ENCODE measurements at regions not wholly inside any gene's neighbourhood (a gene's known extent, or its start where the extent isn't known, plus 50 kb on each side); places are given as distances from the start of the nearest gene placed in this dataset.

GRCh38 chr13:47774671-47774994 is 226.4 kb downstream of the SUCLA2 start:
- no peak for DNase-seq
- peaks cover 10% of the 10 kb centered on the region for H3K4me1 Mint-ChIP-seq
- no peak for TF ChIP-seq CTCF (IDR thresholded peaks at IDR 0.05)
- peaks cover 26% of the 10 kb centered on the region for H3K9me3 Mint-ChIP-seq
- H3K27ac Mint-ChIP-seq, result no peak overlapping the region
- H3K4me3 Mint-ChIP-seq, result no peak overlapping the region
- H3K36me3 Mint-ChIP-seq (ENCODE audit: low read depth), result peaks cover 5% of the 10 kb centered on the region
- H3K27me3 Mint-ChIP-seq (ENCODE audit: low read depth, poor library complexity), result peaks cover 4% of the 10 kb centered on the region

GRCh38 chr13:47764817-47765216 is 236.3 kb downstream of the SUCLA2 start:
- no peaks in the 10 kb centered on the region for H3K36me3 Mint-ChIP-seq (ENCODE audit: low read depth)
- no peak overlapping the region for H3K27ac Mint-ChIP-seq
- TF ChIP-seq CTCF (IDR thresholded peaks at IDR 0.05), result no peak
- H3K4me3 Mint-ChIP-seq, result no peak overlapping the region
- H3K27me3 Mint-ChIP-seq (ENCODE audit: low read depth, poor library complexity), result no peaks in the 10 kb centered on the region
- no peaks in the 10 kb centered on the region for H3K4me1 Mint-ChIP-seq
- H3K9me3 Mint-ChIP-seq, result peaks cover 27% of the 10 kb centered on the region
- DNase-seq, result no peak

GRCh38 chr13:47757466-47758080 is 243.5 kb downstream of the SUCLA2 start:
- H3K4me3 Mint-ChIP-seq, result no peak overlapping the region
- no peaks in the 10 kb centered on the region for H3K4me1 Mint-ChIP-seq
- no peaks in the 10 kb centered on the region for H3K36me3 Mint-ChIP-seq (ENCODE audit: low read depth)
- H3K27ac Mint-ChIP-seq, result no peak overlapping the region
- H3K9me3 Mint-ChIP-seq, result peaks cover 14% of the 10 kb centered on the region
- DNase-seq, result no peak
- TF ChIP-seq CTCF (IDR thresholded peaks at IDR 0.05), result no peak
- H3K27me3 Mint-ChIP-seq (ENCODE audit: low read depth, poor library complexity), result no peaks in the 10 kb centered on the region

- Mint-ChIP-seq H3K27ac (no peak overlapping the region), H3K4me3 (no peak overlapping the region), H3K36me3 (ENCODE audit: low read depth) (no peaks in the 10 kb centered on the region), H3K4me1 (no peaks in the 10 kb centered on the region), H3K27me3 (ENCODE audit: low read depth, poor library complexity) (peaks cover 11% of the 10 kb centered on the region), H3K9me3 (no peaks in the 10 kb centered on the region)
- DNase-seq, result no peak
- no peak for TF ChIP-seq CTCF (IDR thresholded peaks at IDR 0.05)
These were observed 253.2 kb downstream of the SUCLA2 start for GRCh38 chr13:47747901-47748300.

- no peak overlapping the region for H3K27ac Mint-ChIP-seq
- no peaks in the 10 kb centered on the region for H3K4me1 Mint-ChIP-seq
- H3K4me3 Mint-ChIP-seq, result no peak overlapping the region
- no peaks in the 10 kb centered on the region for H3K27me3 Mint-ChIP-seq (ENCODE audit: low read depth, poor library complexity)
- DNase-seq, result no peak
- no peak for TF ChIP-seq CTCF (IDR thresholded peaks at IDR 0.05)
- H3K9me3 Mint-ChIP-seq, result no peaks in the 10 kb centered on the region
- H3K36me3 Mint-ChIP-seq (ENCODE audit: low read depth), result no peaks in the 10 kb centered on the region
These were observed 274.7 kb downstream of the SUCLA2 start for GRCh38 chr13:47726394-47726793.

GRCh38 chr13:47723898-47724297 is 277.2 kb downstream of the SUCLA2 start:
- DNase-seq, result no peak
- Mint-ChIP-seq H3K27me3 (ENCODE audit: low read depth, poor library complexity) (peaks cover 6% of the 10 kb centered on the region), H3K9me3 (no peaks in the 10 kb centered on the region), H3K4me3 (no peak overlapping the region), H3K27ac (no peak overlapping the region), H3K36me3 (ENCODE audit: low read depth) (no peaks in the 10 kb centered on the region), H3K4me1 (no peaks in the 10 kb centered on the region)
- no peak for TF ChIP-seq CTCF (IDR thresholded peaks at IDR 0.05)

All from nephron progenitor cell (in vitro differentiated cells).